ENCODE measurements at regions not wholly inside any gene's neighbourhood (a gene's known extent, or its start where the extent isn't known, plus 50 kb on each side); places are given as distances from the start of the nearest gene placed in this dataset.
"Not testable (repeated sequence)": the region's sequence is repeated elsewhere in the genome, so short reads cannot be mapped to it uniquely, and the experiment has no call there.

- no peak for DNase-seq (ENCODE audit: low read depth in 4 of 4, low spot score in 3 of 4)
Observed at GRCh38 chr3:40745381-40746106, 220.8 kb downstream of the ZNF621 start.

DNA sequence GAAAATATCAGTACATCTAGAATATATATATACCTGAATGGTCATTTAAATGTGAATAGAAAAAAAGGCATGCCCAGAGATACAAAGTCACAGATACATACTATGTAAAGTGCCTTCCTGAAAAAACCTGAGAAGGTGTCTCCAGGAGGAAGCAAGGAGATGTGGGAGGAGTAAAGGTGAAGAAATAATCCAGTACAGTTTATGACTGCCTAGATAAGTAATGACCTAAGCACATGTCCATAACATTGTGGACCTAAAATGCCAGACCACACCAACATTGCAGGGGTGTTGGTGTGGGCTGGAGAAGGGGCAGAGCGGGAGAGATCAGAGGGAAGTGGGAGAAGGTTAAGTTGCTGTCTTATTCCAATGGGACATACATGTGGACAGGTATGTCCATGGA is 226.9 kb downstream of the ZNF621 start:
- no peak for DNase-seq (ENCODE audit: low read depth in 4 of 4, low spot score in 3 of 4)

DNA sequence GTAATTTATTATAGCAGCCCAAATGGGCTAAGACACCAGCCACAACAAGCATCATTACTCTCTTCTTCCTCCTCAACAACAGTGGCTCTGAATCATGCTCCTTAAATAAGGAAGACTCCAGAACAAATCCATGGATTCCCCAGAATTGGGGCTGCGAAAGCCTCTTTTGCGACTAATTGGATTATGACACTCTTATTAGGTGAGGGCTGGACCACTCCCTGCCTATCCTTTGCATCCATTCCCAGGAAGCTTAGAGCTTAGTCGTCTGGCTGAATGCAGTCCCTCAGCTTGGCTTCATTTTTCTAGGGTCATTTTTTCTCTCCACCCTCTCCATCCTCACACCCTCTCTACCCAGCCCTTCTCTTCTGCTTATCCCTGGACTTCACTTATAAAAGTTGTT is 227.7 kb downstream of the ZNF621 start:
- DNase-seq (ENCODE audit: low read depth in 4 of 4, low spot score in 3 of 4): no peak

DNA sequence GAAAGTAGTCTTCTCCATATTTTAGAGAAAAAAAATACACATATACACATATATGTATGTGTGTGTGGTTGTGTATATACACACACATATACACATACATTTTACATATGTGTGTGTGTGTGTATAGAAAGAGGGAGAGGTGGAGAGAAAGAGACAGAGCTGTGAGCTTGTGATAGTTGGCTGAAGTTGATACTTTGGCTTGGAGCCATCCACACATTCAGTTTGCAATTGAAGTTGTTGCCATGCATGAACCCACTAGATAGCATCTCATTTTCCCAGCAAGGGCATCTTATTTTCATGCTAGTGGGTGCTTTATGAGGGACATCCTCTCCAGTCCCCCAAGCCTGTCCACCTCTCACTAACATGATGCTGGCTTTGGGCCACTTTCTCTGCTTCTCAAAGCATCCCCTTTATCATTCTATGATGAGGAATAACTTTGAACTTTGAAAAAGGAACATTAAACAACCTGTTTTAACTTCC is 228.6 kb downstream of the ZNF621 start:
- DNase-seq (ENCODE audit: low read depth in 4 of 4, low spot score in 3 of 4): no peak

DNA sequence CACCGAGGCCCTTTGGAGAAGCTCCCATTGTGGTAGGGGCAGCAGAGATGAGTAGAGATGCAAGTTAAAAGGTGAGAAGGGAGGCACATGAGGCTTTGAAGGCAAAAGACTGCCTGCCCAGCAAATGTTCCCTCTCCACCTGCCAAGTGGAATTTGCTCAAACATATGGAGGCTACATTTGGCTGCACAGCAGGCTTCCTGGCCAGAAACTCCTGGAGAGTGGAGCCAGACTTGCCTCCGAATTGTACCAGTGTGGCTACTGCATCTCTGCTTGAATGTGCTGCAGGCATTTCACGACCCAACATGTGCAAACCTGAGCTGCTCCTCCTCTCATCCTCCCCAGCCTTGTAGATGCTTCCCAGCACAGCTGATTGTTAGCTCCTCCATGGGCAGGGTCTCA is 229.2 kb downstream of the ZNF621 start:
- DNase-seq (ENCODE audit: low read depth in 4 of 4, low spot score in 3 of 4): no peak

DNA sequence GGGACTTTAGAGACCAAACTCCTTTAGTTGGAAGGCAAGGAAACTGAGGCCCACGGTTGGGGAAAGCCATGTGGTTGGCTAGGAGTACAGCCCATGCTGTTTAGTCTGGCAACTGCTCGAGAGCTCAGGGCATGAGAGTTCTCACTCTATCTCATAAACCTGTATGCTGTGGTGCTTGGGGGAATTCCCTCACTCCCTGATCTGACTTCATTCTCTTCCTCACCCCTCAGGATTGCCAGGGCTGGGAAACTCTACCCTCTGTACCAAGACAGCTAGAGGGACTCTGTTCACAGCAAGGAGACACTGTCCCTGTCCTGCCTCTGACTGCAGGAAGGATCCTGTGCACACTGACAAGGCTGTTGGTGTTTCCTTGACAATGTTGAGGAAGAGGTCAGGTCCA is 230.2 kb downstream of the ZNF621 start:
- DNase-seq (ENCODE audit: low read depth in 4 of 4, low spot score in 3 of 4): no peak

DNA sequence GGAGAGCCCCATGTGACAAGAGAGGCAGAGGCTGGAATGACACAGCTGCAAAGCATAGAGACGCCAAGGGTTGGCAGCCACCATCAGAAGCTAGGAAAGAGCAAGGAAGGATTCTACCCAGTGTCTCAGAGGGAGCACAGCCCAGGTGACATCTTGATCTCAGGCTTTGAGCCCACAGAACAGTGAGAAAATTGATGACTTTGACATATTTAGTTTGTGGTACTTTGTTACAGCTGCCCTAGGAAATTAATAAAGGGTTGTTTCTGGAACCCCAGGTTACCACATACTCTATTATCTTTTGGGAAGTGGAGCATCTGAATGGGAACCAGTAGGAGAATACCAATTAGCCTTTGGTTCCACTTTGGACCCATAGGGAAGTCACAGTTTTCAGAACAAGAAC is 231.7 kb downstream of the ZNF621 start:
- DNase-seq (ENCODE audit: low read depth in 4 of 4, low spot score in 3 of 4): no peak

DNA sequence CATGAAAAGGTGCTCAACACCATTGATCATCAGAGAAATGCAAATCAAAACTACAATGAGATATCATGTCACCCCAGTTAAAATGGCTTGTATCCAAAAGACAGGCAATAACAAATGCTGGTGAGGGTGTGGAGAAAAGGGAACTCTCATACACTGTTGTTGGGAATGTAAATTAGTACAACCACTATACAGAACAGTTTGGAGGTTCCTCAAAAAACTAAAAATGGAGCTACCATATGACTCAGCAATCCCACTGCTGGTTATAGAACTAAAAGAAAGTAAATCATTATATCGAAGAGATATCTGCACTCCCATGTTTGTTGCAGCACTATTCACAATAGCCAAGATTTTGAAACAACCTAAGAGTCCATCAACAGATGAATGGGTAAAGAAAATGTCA is 238.0 kb downstream of the ZNF621 start:
- DNase-seq (ENCODE audit: low read depth in 4 of 4, low spot score in 3 of 4): not testable (repeated sequence)

GRCh38 chr3:40763807-40764206 is 239.0 kb downstream of the ZNF621 start:
- no peak for DNase-seq (ENCODE audit: low read depth in 4 of 4, low spot score in 3 of 4)

- DNase-seq (ENCODE audit: low read depth in 4 of 4, low spot score in 3 of 4): no peak
Observed at GRCh38 chr3:40764747-40765146, 240.0 kb downstream of the ZNF621 start.

DNA sequence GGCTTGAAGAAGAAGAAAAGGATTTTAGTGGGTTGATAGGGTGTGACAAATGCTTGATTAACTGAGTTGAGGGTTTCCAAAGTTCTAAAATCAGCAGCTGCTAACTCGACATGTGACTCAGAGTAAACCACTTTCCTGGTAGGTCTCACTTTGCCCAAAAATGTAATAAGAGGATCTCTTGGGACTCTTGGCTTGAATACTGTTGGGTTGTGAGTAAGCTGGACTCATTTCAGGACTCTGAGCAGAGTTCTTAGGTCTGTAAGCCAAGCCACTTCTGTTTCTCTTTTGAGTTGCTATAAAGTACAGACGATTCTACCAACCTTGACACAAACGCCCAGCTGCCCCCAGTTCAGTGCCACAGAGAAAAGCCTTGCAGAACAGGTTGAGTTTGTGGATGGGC is 241.1 kb downstream of the ZNF621 start:
- no peak for DNase-seq (ENCODE audit: low read depth in 4 of 4, low spot score in 3 of 4)

DNA sequence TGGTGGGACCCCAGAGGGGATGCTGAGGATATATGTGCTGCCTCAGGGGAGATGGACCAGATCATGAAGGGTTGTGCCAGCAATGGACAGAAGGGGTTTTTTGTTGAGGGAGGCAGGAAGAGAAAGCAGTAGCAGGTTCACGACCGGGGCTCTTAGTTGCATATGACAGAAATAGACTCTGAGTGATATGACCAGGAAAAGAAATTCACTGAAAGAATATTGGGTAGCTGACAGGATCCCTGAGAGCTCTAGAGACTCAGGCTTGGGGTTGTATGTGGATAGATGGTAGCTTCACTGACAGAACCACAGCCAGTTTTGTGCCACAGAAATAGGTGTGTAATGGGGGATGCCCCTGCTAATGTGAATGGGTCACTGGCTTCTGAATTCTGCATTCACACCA is 241.6 kb downstream of the ZNF621 start:
- no peak for DNase-seq (ENCODE audit: low read depth in 4 of 4, low spot score in 3 of 4)

DNA sequence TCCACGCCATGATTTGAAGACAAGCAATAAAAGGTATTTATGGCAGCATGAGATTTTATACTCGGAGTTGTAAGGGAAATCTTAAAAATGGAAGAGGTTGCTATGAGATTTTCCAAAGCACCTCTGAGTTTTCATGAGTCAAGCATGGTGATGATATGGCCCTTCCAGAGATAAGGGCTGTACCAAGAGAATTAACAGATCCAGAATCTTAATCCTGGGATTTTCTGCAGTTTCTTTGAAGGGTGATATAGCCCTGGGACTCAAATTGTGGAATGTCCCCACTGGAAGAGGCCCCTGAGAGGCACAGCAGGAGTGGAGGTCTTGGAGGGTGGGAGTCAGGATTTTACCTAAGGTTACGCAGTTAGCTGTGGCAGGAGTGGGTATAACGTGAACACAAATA is 243.3 kb downstream of the ZNF621 start:
- no peak for DNase-seq (ENCODE audit: low read depth in 4 of 4, low spot score in 3 of 4)

GRCh38 chr3:40768536-40768935 is 243.8 kb downstream of the ZNF621 start:
- DNase-seq (ENCODE audit: low read depth in 4 of 4, low spot score in 3 of 4): no peak

- no peak for DNase-seq (ENCODE audit: low read depth in 4 of 4, low spot score in 3 of 4)
Observed at GRCh38 chr3:40770061-40770460, 245.3 kb downstream of the ZNF621 start.

DNA sequence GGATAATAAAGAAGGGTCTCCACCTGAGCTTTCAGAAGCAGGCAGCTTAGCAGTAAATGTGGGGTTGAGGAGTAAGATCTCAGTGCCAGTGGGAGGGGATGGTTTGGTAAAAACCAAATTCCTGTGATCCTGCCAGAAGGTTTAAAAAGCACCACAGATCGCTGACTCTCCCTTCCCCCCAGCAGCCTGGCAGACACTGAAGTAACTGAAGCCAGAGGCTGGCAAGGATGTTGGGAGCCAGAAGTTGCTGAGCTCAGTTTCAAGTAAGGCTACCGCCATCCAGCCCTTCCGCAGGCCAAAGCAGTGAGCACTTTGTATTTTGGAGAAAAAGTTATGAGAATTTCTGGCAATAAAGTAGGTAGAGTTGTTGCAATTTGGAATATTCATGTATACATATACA is 246.4 kb downstream of the ZNF621 start:
- no peak for DNase-seq (ENCODE audit: low read depth in 4 of 4, low spot score in 3 of 4)

DNA sequence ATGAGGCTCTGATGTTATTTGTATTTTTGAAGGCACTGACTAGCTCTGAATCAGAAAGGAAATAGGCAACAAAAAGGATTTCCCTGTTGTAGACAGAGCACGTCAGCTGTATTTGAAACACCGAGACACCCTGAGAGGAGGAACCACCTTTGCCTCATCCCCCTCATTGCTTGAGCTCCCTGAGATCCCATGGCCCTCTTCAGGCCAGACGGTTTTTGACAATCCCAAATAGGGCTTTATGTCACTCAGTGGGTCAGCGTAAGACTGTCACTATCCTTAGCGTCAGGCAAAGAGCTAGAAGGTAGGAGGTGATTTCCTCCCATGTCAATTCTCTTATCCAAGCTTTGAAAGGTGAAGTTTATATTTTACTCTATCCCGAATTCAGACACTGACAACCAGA is 254.3 kb downstream of the ZNF621 start:
- no peak for DNase-seq (ENCODE audit: low read depth in 4 of 4, low spot score in 3 of 4)

DNA sequence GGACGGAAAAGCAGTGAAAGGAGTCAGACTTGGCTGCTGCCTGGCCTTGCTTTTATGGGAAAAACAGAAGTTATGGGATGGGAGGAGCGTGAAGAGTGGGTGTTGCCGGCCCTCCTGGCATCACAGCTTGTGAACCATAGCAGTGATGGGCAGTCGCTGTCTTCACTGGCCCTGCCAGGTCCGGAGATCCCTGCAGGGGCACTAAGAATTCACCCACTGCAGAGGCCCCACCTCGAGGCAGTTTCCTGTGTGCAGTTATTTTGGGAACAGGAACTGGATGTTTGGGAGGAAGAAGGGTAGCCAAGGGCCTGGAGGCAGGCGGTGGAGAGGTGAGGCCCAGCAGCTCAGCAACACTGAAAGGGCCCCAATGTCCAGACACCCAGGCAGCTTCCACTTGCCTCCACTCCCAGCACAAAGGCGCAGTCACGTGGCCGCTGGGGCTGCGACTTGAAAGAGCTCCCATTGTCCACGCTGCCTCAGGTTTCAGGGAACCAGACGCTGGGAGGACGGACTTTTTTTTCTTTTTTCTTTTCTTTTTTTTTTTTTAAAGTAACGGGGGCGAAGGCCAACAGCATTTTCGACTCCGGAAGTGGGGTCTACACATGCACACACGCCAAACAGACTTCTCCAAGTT is 255.6 kb downstream of the ZNF621 start:
- DNase-seq (ENCODE audit: low read depth in 4 of 4, low spot score in 3 of 4): peak; percentile 31 to 49 (median 40)

DNA sequence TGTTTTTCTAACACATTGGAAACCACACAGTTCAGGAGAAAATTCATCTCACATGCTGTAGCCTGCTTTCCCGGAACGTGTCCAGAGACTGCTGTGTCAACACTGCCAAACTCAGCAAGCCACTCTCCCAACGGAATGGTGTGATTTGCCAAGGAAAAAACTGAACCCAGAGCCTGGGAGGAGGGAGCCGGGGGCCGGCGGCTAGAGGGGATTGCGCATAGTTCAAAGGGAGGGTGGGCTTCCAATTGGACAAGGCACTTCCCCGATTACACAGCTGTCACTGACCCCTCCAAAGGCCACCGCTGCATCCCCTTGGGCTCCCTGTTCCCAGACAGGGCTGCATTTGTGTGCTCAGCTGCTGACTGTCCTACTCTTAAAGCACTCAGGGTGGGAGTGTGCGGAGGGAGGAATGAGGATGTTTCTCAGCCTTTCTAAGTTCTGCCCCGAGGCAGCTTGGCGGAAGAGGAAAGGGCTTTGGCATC is 256.2 kb downstream of the ZNF621 start:
- peak; percentile 3 to 36 (median 16) for DNase-seq (ENCODE audit: low read depth in 4 of 4, low spot score in 3 of 4)

GRCh38 chr3:40782111-40782721 is 257.5 kb downstream of the ZNF621 start:
- DNase-seq (ENCODE audit: low read depth in 4 of 4, low spot score in 3 of 4): no peak

GRCh38 chr3:40790746-40791145 is 266.0 kb downstream of the ZNF621 start:
- DNase-seq (ENCODE audit: low read depth in 4 of 4, low spot score in 3 of 4): no peak

GRCh38 chr3:40793730-40794129 is 269.0 kb downstream of the ZNF621 start:
- DNase-seq (ENCODE audit: low read depth in 4 of 4, low spot score in 3 of 4): no peak

All from left renal pelvis (tissue), 4 donors.